HG03342 (cell line): ENCODE measurements at regions not wholly inside any gene's neighbourhood (a gene's known extent, or its start where the extent isn't known, plus 50 kb on each side); places are given as distances from the start of the nearest gene placed in this dataset.

Source experiments
- ATAC-seq: cut with Tn5 transposase; IDR thresholded peaks from one replicate; pipeline ENCODE4 v1.9.1; 2021; ENCODE audit warnings: mild to moderate bottlenecking, moderate library complexity; ENCODE audit not compliant: unreplicated experiment

DNA sequence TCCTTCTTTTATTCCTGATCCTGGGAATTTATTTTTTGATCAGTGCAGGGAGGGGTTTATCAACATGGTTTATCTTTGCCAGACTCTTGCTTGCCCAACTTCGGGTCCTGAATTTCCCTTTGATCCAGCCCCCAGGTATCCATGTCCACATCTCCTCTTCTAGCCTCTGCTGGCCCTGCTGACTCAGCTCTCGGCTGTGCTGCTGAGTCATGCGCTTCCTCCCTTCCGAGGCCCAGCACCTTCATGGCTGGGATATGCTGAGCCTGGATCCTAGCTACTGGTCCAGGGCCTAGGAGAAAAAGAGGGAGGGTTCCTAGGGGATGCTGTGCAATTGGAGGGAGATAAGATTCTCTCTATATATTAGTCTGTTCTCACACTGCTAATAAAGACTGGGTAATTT lies 380.7 kb upstream of the SHH start:
- no peak for ATAC-seq

DNA sequence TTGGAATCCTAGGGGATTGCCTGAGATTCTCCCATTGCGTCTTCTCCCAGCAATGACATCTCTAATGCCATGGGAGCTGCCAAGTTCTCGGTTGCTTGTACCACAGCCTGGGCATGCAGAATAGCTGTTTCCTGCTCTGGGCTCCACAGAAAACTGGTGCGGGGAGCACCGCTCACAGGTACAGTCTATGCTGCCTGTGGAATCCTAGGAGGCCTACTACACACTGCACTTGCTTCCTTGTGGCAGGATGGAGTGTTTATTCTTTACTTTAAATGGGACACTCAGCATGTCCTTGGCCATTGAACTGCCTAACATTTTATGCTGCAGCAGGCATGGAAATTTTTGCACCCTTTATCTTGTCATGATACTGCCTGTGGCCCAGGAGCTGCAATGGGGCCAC lies 378.8 kb upstream of the SHH start:
- no peak for ATAC-seq

DNA sequence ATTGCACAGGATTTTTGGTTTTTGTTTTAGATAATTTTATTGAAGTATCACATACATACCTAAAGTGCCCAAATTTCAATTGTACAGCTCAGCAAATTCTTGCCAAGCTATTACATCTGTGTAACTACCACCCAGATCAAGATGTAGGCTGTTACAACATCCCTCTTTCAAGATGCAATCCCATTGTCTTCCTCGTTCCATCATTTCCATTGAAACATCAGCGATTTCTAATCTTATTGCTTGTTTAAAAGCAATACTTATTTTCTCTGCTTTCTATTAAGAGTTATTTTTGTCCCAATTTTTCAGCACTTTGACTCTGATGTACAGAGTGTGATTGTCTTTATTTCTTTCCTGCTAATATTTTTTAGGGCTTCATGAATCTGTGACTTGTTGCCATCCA lies 372.8 kb upstream of the SHH start:
- ATAC-seq: no peak

DNA sequence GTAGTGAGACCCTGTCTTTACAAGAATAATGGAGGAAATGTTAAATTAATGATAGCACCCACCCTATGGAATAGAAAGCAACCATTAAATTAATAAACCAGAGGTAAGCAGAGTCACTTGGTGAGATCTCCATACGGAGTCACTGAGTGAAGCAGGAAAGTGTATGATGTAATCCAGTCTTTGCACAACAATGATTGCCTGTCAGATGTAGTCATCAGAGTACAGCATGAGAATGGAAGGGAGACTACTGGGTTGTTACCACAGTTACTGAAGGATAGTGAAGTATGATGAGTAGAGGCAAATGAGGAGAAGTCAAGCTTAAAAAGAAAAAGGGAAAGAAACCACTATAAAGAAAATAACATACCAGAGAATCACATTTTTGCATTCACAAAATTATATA lies 371.9 kb upstream of the SHH start:
- ATAC-seq: no peak

DNA sequence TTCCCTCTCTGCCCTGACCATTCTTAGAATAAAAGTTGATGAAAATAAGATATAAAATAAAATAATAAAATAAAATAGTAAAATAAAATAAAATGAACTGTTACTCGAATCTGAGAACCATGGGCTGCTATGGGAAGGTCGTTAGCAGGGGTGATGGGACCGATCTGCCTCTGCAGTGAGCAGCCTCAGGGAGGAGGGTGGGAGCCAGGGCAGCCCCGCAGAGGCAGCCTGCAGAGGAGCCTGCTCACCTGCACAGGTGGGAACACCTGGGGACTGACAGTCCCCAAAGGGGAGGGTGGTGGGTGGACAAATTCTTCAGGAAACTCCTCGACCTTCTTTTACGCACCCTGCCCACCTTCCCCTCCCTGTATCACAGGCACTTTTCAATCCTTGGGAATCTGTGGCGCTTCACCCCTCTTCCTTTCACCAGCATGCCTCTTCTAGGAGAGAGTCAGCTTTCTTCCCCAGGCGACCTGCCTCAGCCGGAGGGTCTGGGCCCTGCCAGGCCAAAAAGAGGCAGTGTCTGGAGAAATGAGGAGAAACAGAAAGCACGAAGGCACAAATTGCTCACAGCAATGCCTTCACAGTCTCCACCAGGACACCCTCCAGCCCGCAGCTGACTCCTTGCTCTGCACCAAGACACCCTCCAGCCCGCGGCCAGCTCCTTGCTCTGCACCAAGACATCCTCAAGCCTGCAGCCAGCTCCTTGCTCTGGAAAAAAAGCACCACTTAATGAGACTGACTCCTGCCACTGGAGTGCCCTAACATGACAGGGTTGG lies 368.4 kb upstream of the SHH start:
- ATAC-seq: no peak

DNA sequence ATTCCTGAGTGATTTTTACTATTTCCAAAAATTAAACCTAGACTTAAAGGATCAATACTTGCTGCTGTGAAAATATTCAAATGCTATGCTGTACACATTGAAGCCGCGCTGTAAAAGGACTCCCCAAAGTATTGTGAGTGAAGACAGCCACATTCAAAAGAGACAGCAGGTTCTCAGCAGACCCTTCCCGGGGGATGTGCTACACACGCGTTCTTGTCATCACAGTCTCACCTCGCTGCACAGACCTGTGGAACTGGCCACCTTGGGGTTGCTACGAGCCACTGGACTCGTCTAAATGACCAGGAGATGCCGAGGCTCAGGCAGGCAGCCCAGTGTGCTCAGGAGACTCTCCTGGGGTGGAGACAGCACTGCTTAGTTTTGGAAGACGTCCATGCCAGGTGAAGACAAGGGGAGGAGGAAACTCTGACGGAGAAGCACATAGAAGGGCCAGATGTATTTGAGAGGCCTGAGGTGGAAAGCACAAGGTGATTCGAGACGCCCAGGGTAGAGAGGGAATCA lies 367.7 kb upstream of the SHH start:
- no peak for ATAC-seq

DNA sequence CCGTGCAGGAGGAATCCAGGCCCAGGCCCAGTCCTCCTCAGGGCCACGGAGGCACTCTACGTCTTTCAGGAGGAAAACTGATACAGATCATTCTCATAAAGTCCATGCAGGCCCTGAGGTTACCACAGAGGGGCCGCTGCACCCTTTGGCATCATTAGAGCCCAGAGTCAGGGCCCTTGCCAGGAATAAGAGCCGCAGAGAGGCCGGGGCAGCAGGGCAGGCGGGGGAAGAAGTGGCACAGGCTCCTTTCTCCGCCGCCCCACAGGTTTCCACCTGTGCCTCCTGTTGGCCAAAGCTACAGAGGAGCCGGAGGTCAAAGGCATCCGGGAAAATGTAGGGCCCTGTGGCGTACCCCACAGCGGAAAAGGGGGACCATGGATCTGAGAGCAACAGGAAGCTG lies 366.6 kb upstream of the SHH start:
- ATAC-seq: no peak

DNA sequence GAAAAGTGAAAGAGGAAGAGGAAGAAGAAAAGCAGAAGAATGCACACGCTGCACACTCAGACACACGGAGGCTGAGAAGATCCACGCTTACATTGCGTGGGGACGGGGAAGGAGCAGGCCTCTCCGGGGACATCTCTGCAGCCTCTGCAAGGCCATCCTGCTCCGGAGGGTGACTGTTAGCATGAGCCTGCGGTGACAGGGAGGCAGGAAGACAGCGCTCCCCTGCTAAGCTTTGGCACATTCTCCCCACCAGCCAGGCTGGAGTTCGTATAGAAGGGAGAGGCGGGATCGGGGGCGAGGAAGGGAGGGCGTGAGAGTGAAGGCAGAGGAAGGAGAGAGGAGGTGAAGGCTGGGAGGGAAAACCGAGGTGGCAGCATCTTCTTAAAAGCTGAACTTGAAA lies 366.0 kb upstream of the SHH start:
- no peak for ATAC-seq

DNA sequence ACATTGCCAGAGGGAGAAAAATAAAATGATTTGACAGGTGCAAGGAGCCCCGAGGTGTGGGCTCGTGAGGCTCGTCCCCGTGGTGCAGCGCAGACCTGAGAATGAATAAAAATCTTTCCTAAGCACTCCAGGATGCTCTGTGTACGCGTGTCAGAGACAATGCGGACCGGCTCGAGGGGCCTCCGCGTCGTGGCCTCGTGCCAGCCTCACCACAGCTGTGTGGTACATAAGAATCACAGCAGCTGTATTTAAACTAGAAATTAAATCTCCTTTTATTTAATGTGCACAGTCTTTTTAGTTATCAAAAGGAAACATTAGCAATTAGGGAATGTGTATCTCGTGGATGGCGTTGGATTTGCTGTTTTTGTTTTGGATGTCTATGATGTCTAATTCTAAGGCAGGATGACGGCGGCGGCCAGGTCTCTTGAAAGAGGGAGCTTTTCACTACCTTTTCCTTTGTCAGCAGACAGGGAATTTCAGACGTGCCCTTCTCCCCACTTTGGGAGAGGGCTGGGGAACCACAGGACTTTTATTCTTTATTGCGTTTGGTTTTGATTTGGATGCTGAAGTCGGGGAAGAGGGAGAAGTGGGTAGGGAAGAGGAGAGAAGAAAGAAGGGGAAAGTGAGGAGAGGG lies 365.3 kb upstream of the SHH start:
- no peak for ATAC-seq

DNA sequence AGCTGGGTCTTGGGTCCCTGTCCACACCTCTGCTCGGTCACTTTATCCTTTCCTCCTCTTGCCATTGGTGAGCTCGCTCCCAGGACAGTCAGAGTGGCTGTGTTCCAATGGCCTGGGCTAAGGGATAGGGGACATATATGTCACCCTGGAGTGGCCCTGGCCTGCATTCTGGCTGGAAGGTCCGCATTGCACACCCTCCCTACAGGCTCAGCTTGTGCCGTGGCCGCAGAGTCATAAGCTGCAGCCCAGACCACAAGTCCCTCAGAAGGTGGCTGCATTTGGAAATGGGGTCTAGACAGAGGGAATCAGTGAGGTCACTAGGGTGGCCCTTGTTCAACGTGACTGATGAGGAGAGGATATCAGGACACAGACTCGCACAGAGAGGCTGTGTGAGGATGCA lies 363.8 kb upstream of the SHH start:
- ATAC-seq: no peak

DNA sequence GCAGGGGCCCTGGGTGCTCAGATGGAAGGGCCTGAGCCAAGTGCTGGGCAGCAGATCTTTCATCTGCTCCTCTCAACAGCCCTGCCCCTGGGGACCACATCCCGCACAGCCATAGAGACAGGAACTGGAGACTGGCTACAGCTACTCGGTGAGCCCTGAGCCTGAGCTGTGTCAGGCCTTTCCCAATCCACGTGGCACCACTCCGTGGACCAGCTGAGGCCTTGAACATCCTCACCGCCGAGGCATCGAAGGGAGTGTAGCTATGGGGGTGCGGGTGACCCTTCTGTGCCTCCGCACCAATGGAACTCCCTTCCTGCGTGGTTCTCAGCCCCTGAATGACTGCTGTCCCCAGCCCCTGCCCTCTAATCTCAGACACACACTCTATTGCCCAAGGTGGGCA lies 362.7 kb upstream of the SHH start:
- no peak for ATAC-seq

DNA sequence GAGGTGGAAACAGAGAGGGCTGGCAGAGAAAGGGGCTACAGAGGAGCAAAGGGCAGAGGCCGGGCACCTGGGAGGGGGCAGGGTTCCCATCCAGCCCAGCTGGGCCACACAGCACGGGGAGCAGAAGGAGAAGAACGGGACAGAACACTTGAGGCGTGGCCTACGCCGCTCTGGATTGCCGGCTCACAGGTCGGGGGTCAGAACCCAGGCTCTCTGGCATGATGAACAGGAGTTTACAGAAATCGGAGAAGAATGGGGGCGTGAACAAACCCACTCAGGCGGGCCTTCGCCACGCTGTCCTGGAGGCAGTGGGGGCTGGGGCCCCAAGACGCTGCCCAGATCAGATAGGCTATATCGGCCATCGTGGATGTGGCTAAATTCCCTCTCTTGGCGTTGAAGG lies 362.2 kb upstream of the SHH start:
- no peak for ATAC-seq

DNA sequence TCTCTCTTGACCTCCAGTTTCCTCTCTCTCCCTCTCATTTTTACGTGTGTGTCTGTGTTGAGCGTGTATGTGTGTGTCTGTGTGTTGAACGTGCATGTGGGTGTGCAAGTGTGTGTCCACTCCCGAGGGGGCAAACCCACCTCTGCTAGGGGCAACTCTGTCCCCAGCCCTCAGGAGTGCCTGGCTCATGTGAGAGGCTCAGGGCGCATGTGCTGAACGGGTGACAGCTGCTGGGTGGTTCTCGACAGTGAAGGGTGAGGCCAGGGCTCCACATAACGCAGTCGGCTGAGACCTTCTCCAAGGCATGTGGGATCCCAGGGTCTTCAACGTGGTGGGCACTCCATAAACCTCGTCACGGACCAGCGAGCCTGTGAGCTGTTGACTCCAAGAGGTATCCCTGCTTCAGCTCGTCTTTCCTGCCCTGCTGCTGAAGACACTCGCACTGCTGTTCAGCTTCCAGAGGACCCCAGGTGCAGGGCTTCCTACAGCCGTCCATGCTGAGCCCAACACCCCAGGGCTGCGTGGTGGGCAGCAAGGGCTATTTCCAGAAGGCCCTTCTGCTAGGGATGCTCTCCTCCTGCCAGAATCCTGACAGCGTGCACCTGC lies 361.6 kb upstream of the SHH start:
- no peak for ATAC-seq

DNA sequence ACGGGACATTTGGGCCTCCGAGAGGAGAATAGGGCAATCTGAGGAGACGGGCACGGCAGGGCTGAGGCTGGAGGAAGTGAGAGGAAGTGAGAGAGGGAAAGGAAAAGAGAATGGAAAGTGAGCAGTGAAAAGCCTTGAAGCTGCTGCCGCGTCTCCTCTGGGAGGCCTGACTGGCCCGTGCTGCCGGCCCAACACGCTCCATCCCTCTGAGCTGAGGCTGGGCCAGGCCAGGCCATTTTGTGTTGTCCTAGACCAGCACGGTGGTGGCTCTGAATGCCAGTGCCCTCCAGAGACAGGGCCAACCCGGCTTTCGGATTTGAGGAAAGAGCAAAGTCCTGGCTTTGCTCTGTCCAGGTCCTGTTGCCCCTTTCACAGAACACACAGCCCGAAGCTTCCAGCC lies 361.1 kb upstream of the SHH start:
- ATAC-seq: no peak

DNA sequence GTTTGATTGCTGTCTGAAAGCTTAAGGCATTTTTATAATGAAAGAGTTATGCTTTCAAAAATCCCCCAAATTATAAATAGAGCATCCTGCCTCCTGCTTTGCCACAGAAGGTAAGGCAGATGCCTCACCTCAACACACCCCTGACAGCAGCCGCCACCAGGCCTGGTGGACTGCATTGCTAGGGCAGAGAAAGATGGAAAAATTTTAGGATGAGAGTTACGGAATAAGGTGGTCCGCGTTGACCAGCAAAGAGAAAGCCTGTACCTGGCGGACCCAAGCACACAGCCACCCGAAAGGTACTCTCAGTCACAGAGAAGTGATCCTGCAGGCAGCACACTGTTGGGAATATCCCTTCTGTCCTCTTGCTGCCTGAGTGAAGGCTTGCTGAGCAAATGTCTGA lies 360.4 kb upstream of the SHH start:
- no peak for ATAC-seq

DNA sequence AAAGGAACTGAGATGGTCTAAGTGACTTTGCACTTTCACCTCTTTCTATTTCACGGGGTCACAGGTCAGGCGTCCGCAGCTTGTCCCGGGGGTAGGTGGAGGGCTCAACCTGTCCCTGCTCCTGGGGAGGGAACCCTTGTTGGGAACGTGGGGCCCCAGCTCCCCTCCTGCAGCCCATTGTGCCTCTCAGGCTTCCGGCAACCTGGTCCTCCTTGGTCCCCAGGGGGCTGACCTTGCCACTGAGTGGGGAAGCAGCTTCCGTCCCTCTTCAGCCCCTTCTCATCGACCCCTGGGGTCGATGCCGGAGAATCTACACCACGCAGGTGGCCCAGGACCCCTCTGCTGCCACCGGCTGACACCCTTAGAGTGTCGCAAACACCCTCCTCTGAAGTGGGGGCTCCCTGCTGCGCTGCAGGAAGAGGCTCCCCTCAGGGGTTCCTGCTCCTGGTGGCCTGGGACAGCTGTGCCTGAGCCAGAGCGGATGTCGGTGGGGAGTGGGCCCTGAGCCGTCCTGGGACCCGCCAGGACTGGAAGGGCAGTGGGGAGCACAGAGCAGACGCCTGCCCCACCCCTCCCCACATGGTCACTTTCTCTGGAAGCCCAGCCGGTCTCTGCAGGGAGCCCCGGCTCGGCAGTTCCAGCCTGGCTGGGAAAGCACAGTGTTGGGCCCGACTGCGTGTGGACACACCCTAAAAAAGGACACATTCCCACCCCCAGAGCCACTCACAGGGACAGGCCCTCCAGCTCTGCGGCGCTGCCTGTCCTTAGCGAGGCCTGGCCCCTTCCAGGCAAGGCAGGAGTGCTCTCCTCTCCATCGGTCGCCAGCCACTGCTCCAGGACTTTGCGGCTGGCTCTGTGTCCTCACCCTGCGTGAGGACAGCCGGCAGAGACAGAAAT lies 357.5 kb upstream of the SHH start:
- ATAC-seq: no peak

DNA sequence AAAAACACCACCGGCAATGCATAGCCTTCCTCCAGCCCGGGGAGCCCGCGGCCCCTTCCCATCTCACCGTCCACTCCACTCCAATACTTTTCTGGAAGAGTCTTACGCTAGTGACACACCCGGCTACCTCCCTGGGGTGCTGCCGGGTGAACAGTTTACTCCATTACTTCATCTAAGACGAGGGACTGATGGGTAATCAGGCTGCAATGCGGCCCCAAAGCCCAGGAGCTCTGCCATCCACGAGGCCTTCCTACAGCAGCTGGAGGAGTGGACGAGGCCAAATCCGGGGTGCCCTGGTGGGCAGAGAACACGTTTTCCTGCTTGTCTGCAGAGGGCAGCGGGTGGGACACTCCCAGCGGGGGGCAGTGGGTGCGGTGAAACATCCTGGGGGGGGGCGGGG lies 356.2 kb upstream of the SHH start:
- no peak for ATAC-seq

DNA sequence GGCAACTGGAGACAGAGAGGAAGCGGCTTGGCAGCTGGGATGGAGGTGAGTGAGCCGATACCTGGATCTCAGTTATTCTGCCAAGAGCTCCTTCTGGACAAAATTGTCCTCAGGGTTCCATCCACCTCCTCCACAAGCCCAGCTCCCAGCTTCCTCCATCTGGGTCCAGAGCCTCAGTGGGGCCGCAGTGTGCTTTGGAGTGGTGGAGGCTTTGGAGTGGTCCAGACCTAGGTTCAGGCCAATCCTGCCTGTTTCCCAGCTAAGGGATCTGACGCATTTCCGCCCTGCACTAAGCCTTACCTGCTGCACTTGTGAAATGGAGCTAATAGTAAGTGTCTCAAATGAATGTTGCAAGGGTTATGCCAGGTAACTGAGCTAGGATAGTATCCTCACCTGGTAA lies 355.7 kb upstream of the SHH start:
- no peak for ATAC-seq

DNA sequence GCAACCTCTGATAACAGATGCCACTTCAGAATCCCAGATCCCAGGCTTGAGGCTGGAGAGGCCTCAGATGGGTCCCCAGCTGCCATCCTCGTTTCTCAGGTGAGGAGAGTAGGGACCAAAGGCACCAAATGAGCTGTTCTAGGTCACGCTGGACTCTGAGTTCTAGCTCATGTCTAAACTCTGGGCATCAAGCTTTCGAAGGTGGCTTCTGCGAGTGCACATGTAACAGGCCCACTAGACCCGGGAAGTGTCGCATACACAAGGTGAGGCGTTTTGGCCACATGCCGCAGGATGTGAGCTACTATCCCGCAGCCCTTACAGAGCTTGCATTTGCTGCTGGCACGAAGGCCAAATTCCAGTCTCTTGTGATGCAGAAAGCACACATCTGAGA lies 355.1 kb upstream of the SHH start:
- ATAC-seq: no peak

DNA sequence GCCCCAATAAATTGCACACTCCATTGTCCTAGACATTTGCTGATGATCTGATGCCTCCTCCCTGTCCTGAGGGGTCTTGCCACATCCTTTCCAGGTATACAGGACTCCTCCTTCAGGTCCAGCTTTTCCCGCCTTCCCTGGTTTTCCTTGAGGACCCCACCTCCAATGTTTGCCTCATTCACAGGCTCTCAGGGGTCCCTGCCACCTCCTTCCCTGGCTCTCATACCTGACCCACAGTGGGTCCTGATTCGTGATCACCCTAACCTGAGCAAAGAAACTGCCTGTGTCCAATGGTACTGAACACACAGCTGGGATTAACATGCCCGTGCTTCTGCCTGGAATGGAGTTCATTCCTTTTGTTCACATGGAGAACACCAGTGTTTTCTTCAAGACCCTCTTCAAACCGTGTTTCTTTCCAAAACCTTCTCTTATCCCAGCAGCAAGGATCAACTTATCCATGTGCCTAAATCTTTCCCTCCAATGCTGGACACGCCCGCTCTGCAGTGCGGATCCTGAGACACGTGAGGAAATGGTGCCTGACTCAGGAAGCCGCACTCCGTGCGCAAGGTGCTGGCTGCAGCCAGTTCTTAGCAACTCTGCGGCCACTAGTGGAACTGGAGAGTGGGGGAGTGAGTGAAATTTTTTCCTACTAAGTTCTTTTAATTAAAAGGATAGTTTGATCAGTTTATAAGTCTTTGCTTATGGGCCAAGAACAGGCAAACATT lies 354.6 kb upstream of the SHH start:
- no peak for ATAC-seq

DNA sequence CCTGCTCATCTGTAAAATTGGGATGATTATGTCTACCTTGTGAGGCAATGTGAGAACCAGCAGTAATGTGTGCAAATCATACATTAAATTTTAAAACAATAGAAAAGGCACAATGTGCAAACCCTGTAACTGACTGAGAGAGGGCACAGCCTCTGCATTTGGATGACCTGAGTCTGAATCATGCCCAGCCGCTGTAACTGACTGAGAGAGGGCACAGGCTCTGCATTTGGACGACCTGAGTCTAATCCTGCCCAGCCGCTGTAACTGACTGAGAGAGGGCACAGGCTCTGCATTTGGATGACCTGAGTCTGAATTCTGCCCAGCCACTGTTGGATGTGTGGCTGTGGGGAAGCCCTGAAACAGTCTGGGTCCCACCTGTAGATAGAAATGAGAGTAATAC lies 351.5 kb upstream of the SHH start:
- ATAC-seq: no peak
